Esophagus (tissue), 2 donors: ENCODE measurements at regions not wholly inside any gene's neighbourhood (a gene's known extent, or its start where the extent isn't known, plus 50 kb on each side); places are given as distances from the start of the nearest gene placed in this dataset.

ENCODE experiments used
- H3K27ac ChIP-seq, 2 donors: one replicate each; pipeline ENCODE4 v1.5.1; 2013; ENCODE audit warnings: low read depth in 2 of 2, mild to moderate bottlenecking in 2 of 2, inconsistent platforms in 1 of 2, low read length in 1 of 2, moderate library complexity in 1 of 2
- H3K27me3 ChIP-seq, 2 donors: one replicate each; pipeline ENCODE4 v1.6.1; 2013; ENCODE audit warnings: low read length in 2 of 2, control low read depth in 1 of 2, mild to moderate bottlenecking in 1 of 2; ENCODE audit not compliant: insufficient read depth in 2 of 2, control insufficient read depth in 1 of 2
- H3K36me3 ChIP-seq, 2 donors: one replicate each; pipeline ENCODE4 v1.6.1; 2013; ENCODE audit warnings: low read length in 1 of 2; ENCODE audit not compliant: control insufficient read depth in 2 of 2, insufficient read depth in 2 of 2
- H3K4me1 ChIP-seq, 2 donors: one replicate each; pipeline ENCODE4 v1.6.1; 2013; ENCODE audit warnings: low read length in 1 of 2; ENCODE audit not compliant: control insufficient read depth in 2 of 2, insufficient read depth in 2 of 2
- H3K4me3 ChIP-seq, 2 donors: one replicate each; pipeline ENCODE4 v1.5.1; 2013; ENCODE audit warnings: low read length in 2 of 2, mild to moderate bottlenecking in 2 of 2, low read depth in 1 of 2, moderate library complexity in 1 of 2
- H3K9me3 ChIP-seq, 2 donors: one replicate each; pipeline ENCODE4 v1.6.1; 2013; ENCODE audit warnings: mild to moderate bottlenecking in 2 of 2, low read depth in 1 of 2, low read length in 1 of 2, moderate library complexity in 1 of 2; ENCODE audit not compliant: control insufficient read depth in 2 of 2, insufficient read depth in 1 of 2
- WGBS, 2 donors: extraction: QIAGEN DNeasy Blood & Tissue Kit; methylation state at CpG; one replicate each; pipeline ENCODE4 v1.1.7; 2013; 5-methylcytosine and 5-hydroxymethylcytosine counted together
- donor health status: healthy with polysubstance abuse.
- donor health status: Bipolar disorder and iron deficiency.

- Histone ChIP-seq H3K36me3 (no peaks in the 10 kb centered on the region), H3K27ac (no peak overlapping the region), H3K4me3 (no peak overlapping the region), H3K9me3 (no peaks in the 10 kb centered on the region), H3K4me1 (no peaks in the 10 kb centered on the region), H3K27me3 (no peaks in the 10 kb centered on the region)
- WGBS, 2 donors = 83 to 85% methylated on average over 7 of the region's 7 CpGs
These were observed 777.2 kb upstream of the ADAMTS5 start for GRCh38 chr21:27743971-27744564.

GRCh38 chr21:27741736-27742135, 774.8 kb upstream of the ADAMTS5 start:
- H3K9me3 ChIP-seq = no peaks in the 10 kb centered on the region
- WGBS, 2 donors = 83 to 86% methylated on average over 2 of the region's 2 CpGs
- H3K4me1 ChIP-seq = no peaks in the 10 kb centered on the region
- H3K27ac ChIP-seq = no peak overlapping the region
- H3K4me3 ChIP-seq = no peak overlapping the region
- H3K36me3 ChIP-seq = no peaks in the 10 kb centered on the region
- no peaks in the 10 kb centered on the region for H3K27me3 ChIP-seq

GRCh38 chr21:27740084-27740483, 773.2 kb upstream of the ADAMTS5 start:
- no peaks in the 10 kb centered on the region for H3K9me3 ChIP-seq
- H3K36me3 ChIP-seq = no peaks in the 10 kb centered on the region
- no peaks in the 10 kb centered on the region for H3K27me3 ChIP-seq
- H3K4me3 ChIP-seq = no peak overlapping the region
- no peak overlapping the region for H3K27ac ChIP-seq
- no peaks in the 10 kb centered on the region for H3K4me1 ChIP-seq
- 64 to 71% methylated on average over 5 of the region's 5 CpGs for WGBS, 2 donors

- H3K27ac ChIP-seq = no peak overlapping the region
- no peak overlapping the region for H3K4me3 ChIP-seq
- no peaks in the 10 kb centered on the region for H3K9me3 ChIP-seq
- H3K36me3 ChIP-seq = no peaks in the 10 kb centered on the region
- no peaks in the 10 kb centered on the region for H3K4me1 ChIP-seq
- 58 to 59% methylated on average over 1 of the region's 1 CpG for WGBS, 2 donors
- no peaks in the 10 kb centered on the region for H3K27me3 ChIP-seq
These were observed 772.3 kb upstream of the ADAMTS5 start for GRCh38 chr21:27739187-27739586.

- 95 to 97% methylated on average over 3 of the region's 3 CpGs for WGBS, 2 donors
- H3K27me3 ChIP-seq = no peaks in the 10 kb centered on the region
- no peak overlapping the region for H3K27ac ChIP-seq
These were observed 768.8 kb upstream of the ADAMTS5 start for GRCh38 chr21:27735699-27736098.

GRCh38 chr21:27734146-27734545, 767.3 kb upstream of the ADAMTS5 start:
- H3K9me3 ChIP-seq = no peaks in the 10 kb centered on the region
- H3K4me1 ChIP-seq = no peaks in the 10 kb centered on the region
- no peaks in the 10 kb centered on the region for H3K36me3 ChIP-seq
- no peak overlapping the region for H3K4me3 ChIP-seq
- H3K27ac ChIP-seq = no peak overlapping the region
- H3K27me3 ChIP-seq = no peaks in the 10 kb centered on the region

More at GRCh38 chr21:27735699-27736098, 768.8 kb upstream of the ADAMTS5 start:
- Histone ChIP-seq H3K36me3 (no peaks in the 10 kb centered on the region), H3K4me3 (no peak overlapping the region), H3K4me1 (no peaks in the 10 kb centered on the region), H3K9me3 (no peaks in the 10 kb centered on the region)

- Histone ChIP-seq H3K4me1 (no peaks in the 10 kb centered on the region), H3K9me3 (no peaks in the 10 kb centered on the region), H3K27ac (no peak overlapping the region), H3K27me3 (no peaks in the 10 kb centered on the region), H3K36me3 (no peaks in the 10 kb centered on the region), H3K4me3 (no peak overlapping the region)
- WGBS, 2 donors = 37 to 49% methylated on average over 1 of the region's 1 CpG
These were observed 759.0 kb upstream of the ADAMTS5 start for GRCh38 chr21:27725916-27726315.

GRCh38 chr21:27722095-27722494, 755.2 kb upstream of the ADAMTS5 start:
- H3K27me3 ChIP-seq = no peaks in the 10 kb centered on the region
- no peaks in the 10 kb centered on the region for H3K9me3 ChIP-seq
- H3K27ac ChIP-seq = no peak overlapping the region
- H3K4me1 ChIP-seq = no peaks in the 10 kb centered on the region
- no peaks in the 10 kb centered on the region for H3K36me3 ChIP-seq
- no peak overlapping the region for H3K4me3 ChIP-seq

GRCh38 chr21:27721675-27722074, 754.8 kb upstream of the ADAMTS5 start:
- Histone ChIP-seq H3K27me3 (no peaks in the 10 kb centered on the region), H3K27ac (no peak overlapping the region), H3K36me3 (no peaks in the 10 kb centered on the region), H3K4me3 (no peak overlapping the region), H3K9me3 (no peaks in the 10 kb centered on the region), H3K4me1 (no peaks in the 10 kb centered on the region)
- WGBS, 2 donors = 39 to 56% methylated on average over 2 of the region's 2 CpGs

- no peak overlapping the region for H3K4me3 ChIP-seq
- H3K27ac ChIP-seq = no peak overlapping the region
- H3K36me3 ChIP-seq = no peaks in the 10 kb centered on the region
- no peaks in the 10 kb centered on the region for H3K27me3 ChIP-seq
- 73 to 91% methylated on average over 4 of the region's 4 CpGs for WGBS, 2 donors
- H3K9me3 ChIP-seq = no peaks in the 10 kb centered on the region
- no peaks in the 10 kb centered on the region for H3K4me1 ChIP-seq
These were observed 752.3 kb upstream of the ADAMTS5 start for GRCh38 chr21:27719226-27719625.
